GM19468 (cell line): ENCODE measurements at regions not wholly inside any gene's neighbourhood (a gene's known extent, or its start where the extent isn't known, plus 50 kb on each side); places are given as distances from the start of the nearest gene placed in this dataset.

ENCODE experiments used
- ATAC-seq: cut with Tn5 transposase; IDR thresholded peaks from one replicate; pipeline ENCODE4 v1.9.1; 2021; ENCODE audit warnings: mild to moderate bottlenecking, moderate library complexity, moderate number of reproducible peaks; ENCODE audit not compliant: unreplicated experiment; ENCODE audit errors: extremely low read depth

DNA sequence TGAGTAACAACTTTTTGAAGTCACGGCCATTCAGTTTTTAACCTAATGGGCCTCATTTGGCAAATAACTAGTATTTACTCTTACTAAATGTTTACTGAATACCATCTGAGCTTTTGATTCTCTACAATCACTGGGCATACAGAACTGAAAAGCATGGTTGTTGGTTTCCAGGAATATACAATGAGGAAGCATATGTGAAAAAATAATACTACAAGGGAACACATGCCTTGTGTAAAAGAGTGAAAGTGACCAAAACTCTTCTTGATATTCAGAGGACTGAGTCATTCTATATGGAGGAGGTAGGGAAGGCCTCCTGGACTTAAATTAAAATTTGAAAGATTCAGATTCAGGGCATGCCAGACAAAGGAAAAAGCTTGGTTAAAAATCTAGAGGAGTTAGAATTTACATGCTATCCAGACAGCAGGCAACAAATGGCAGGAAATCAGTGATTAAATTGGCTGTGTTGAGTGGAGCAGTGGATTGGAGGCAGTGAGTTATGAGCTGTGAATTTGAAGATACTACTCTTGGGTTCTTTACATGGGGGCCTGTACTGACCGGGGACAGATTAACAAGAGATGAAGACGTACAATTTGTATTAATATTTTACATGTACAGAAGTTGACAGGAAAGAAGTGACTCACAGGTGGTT, 53.6 kb upstream of the NRXN1 start:
- ATAC-seq = no peak

DNA sequence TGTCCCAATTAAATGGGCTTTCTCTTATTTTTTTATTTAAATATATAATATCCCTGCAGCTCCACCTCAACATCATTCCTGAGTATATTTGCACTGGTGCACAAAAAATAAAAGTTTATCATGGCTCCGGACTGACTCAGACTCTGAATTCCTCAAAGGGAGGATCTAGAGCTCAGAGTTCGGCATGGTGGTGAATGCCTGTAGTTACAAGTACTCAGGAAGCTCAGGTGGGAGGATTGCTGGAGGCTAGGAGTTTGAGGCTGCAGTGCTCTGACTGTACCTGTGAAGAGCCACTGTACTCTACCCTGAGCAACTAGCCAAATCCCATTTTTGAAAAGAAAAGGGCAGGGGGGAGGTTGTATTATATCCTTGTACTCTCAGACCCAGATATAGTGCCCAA, 52.8 kb upstream of the NRXN1 start:
- no peak for ATAC-seq
